ELR (cell line): ENCODE measurements at regions not wholly inside any gene's neighbourhood (a gene's known extent, or its start where the extent isn't known, plus 50 kb on each side); places are given as distances from the start of the nearest gene placed in this dataset.

Experiments used
- DNase-seq: peaks from one replicate; pipeline ENCODE4 v3.0.0-alpha.2; 2015; ENCODE audit warnings: low read depth

- no peak for DNase-seq
These were observed 53.6 kb upstream of the TPM4 start for GRCh38 chr19:16022681-16023080.

- DNase-seq, result no peak
These were observed 53.0 kb upstream of the TPM4 start for GRCh38 chr19:16023146-16023915.

- no peak for DNase-seq
These were observed 51.8 kb upstream of the TPM4 start for GRCh38 chr19:16024266-16025107.

GRCh38 chr19:16025108-16026101 is 50.9 kb upstream of the TPM4 start:
- DNase-seq, result peak; percentile 92

GRCh38 chr19:16026131-16026530 is 50.2 kb upstream of the TPM4 start:
- no peak for DNase-seq
